Thoracic aorta (tissue), 2 donors: ENCODE measurements at regions not wholly inside any gene's neighbourhood (a gene's known extent, or its start where the extent isn't known, plus 50 kb on each side); places are given as distances from the start of the nearest gene placed in this dataset.

Experiments used
- ATAC-seq: fragments of 150-250 bp; one replicate; pipeline ENCODE4 v1.8.0; 2017; ENCODE audit warnings: low read depth; ENCODE audit not compliant: insufficient number of reproducible peaks, low FRiP score
- DNase-seq: peaks from one replicate; pipeline ENCODE4 v3.0.0-alpha.2; 2020; ENCODE audit warnings: low spot score
- H3K27ac ChIP-seq, 2 donors: fragments of 200-600 bp; sonication (generic); 1 replicate in 1 of 2; 2 replicates in 1 of 2; pipeline ENCODE4 v1.5.1; 2016; ENCODE audit warnings: mild to moderate bottlenecking in 2 of 2, moderate library complexity in 2 of 2
- H3K27me3 ChIP-seq: fragments of 200-600 bp; sonication (generic); replicated peaks from 2 replicates; pipeline ENCODE4 v1.6.0; 2016; ENCODE audit warnings: mild to moderate bottlenecking; ENCODE audit not compliant: insufficient read depth
- H3K36me3 ChIP-seq: fragments of 200-600 bp; sonication (generic); one replicate; pipeline ENCODE4 v1.5.1; 2016
- H3K4me1 ChIP-seq, 2 donors: fragments of 200-600 bp; sonication (generic); 1 replicate in 1 of 2; 2 replicates in 1 of 2; pipeline versions ENCODE4 v1.5.1 to v1.6.0; 2016; ENCODE audit warnings: low read depth in 2 of 2, mild to moderate bottlenecking in 1 of 2; ENCODE audit not compliant: control insufficient read depth in 1 of 2
- H3K4me3 ChIP-seq: fragments of 200-600 bp; sonication (generic); 2 replicates; pipeline ENCODE4 v1.5.1; 2016; ENCODE audit warnings: mild to moderate bottlenecking
- H3K9me3 ChIP-seq: fragments of 200-600 bp; sonication (generic); 2 replicates; pipeline ENCODE4 v1.5.1; 2016
- TF ChIP-seq, protein P1 (sequence below): fragments of 200-600 bp; sonication (generic); IDR thresholded peaks from one replicate; pipeline ENCODE4 v1.5.1; 2019; ENCODE audit warnings: antibody characterized with exemption

DNA sequence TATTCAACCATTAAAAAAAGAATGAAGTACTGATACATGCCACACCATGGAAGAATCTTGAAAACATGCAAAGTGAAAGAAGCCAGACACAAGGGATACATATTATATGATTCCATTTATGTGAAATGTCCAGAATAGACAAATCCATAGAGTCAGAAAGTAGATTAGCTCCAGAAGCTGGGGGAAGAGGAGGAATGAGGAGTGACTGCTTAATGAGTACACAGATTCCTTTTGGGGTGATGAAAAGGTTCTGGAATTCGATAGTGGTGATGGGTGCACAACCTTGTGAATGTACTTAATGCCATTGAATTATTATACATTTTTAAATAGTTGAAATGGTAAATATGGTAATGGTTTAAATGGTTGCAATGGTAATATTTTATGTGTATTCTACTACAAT, 90.6 kb upstream of the SPATA12 start:
- no peaks in the 10 kb centered on the region for H3K36me3 ChIP-seq
- no peaks in the 10 kb centered on the region for H3K4me1 ChIP-seq
- no peaks in the 10 kb centered on the region for H3K27me3 ChIP-seq
- no peak overlapping the region for H3K4me3 ChIP-seq
- ATAC-seq (no peak), DNase-seq (no peak)
- TF ChIP-seq, protein P1, sequence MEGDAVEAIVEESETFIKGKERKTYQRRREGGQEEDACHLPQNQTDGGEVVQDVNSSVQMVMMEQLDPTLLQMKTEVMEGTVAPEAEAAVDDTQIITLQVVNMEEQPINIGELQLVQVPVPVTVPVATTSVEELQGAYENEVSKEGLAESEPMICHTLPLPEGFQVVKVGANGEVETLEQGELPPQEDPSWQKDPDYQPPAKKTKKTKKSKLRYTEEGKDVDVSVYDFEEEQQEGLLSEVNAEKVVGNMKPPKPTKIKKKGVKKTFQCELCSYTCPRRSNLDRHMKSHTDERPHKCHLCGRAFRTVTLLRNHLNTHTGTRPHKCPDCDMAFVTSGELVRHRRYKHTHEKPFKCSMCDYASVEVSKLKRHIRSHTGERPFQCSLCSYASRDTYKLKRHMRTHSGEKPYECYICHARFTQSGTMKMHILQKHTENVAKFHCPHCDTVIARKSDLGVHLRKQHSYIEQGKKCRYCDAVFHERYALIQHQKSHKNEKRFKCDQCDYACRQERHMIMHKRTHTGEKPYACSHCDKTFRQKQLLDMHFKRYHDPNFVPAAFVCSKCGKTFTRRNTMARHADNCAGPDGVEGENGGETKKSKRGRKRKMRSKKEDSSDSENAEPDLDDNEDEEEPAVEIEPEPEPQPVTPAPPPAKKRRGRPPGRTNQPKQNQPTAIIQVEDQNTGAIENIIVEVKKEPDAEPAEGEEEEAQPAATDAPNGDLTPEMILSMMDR: no peak
- no peak overlapping the region for H3K27ac ChIP-seq
- H3K9me3 ChIP-seq: no peaks in the 10 kb centered on the region

DNA sequence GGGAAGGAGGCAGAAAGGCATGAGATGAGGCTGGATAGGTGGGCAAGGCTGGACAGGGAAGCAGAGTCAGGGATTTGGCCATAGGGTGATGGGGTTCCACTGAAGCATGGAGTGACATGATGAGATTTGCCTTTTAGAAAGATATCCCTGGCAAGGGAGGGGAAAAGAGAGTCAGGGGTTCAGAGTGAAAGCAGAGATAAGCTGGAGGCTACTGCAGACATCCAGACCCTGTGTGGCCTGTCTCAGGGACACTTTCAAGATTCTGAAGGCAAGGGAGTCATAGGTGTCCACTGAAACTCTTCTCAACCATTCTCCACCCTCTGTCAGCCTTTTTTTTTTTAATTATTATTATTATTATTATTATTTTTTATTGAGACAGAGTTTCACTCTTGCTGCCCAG, 94.0 kb upstream of the SPATA12 start:
- Histone ChIP-seq H3K36me3 (no peaks in the 10 kb centered on the region), H3K9me3 (no peaks in the 10 kb centered on the region), H3K27me3 (no peaks in the 10 kb centered on the region), H3K4me3 (no peak overlapping the region), H3K27ac (no peak overlapping the region), H3K4me1 (no peaks in the 10 kb centered on the region)
- DNase-seq (no peak), ATAC-seq (no peak)
- TF ChIP-seq, protein P1: no peak

DNA sequence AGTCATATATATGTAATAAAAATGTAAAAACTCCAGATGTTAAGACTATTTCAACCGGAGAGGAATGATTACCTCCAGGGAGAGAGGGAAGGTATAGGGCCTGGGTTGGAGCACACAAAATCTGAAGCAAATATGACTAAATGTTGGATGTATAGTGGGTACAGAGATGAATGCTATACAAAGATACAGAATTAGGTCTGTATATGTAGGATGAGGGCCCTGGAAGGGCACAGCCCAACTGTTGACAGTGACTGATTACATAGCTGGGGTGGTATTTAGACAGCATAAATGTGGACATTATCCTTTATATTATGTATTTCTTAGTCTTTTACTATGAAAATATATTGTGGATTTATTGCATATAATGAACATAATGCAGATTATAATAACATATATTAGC, 94.4 kb upstream of the SPATA12 start:
- H3K36me3 ChIP-seq: no peaks in the 10 kb centered on the region
- DNase-seq (no peak), ATAC-seq (no peak)
- H3K9me3 ChIP-seq: no peaks in the 10 kb centered on the region
- no peak overlapping the region for H3K27ac ChIP-seq
- TF ChIP-seq, protein P1: no peak
- no peaks in the 10 kb centered on the region for H3K27me3 ChIP-seq
- H3K4me1 ChIP-seq: no peaks in the 10 kb centered on the region
- no peak overlapping the region for H3K4me3 ChIP-seq

DNA sequence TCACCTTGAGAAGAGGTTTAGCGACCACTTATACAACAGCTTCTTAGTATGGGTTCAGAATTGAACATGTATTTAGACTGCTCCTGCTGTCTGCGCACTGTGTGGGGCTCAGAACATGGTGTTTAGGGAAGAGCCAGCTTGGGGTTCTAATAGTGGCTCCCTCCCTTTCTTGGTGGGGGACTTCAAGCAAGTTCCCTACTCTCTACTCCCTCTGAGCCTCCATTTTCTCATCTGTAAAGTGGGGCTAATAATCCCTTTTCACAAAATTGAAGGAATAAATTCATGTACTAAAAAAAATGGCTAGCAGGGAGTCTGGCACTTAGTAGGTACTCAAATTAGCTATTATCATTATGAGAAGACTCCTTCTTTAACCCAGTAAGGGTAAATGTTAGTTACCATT, 97.5 kb upstream of the SPATA12 start:
- Histone ChIP-seq H3K9me3 (no peaks in the 10 kb centered on the region), H3K4me1 (no peaks in the 10 kb centered on the region), H3K27me3 (no peaks in the 10 kb centered on the region), H3K27ac (no peak overlapping the region), H3K36me3 (no peaks in the 10 kb centered on the region), H3K4me3 (no peak overlapping the region)
- no peak for DNase-seq
- TF ChIP-seq, protein P1: no peak
- ATAC-seq: no peak

DNA sequence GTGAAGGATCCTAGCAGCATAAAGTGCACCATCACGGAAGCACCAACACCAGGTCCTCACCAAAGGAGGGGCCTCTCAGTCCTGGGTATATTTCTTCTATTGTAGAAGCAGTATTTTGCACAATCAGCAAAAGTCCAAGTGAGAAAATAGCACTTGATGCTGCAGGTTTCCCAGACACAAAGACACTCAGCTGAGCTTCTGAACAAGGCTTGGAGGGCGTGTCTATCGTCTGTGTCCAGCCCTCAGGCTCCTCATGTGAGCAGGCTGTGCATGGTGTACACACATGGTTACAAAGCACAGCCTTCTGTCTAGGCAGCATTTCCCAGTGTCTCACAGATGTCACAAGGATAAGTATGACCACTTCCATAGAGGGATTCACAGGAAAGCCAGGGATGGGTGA, 98.3 kb upstream of the SPATA12 start:
- DNase-seq (no peak), ATAC-seq (no peak)
- no peaks in the 10 kb centered on the region for H3K9me3 ChIP-seq
- H3K36me3 ChIP-seq: no peaks in the 10 kb centered on the region
- no peak overlapping the region for H3K27ac ChIP-seq
- TF ChIP-seq, protein P1: no peak
- H3K4me3 ChIP-seq: no peak overlapping the region
- no peaks in the 10 kb centered on the region for H3K27me3 ChIP-seq
- no peaks in the 10 kb centered on the region for H3K4me1 ChIP-seq
